HEK293 (cell line): ENCODE measurements at regions not wholly inside any gene's neighbourhood (a gene's known extent, or its start where the extent isn't known, plus 50 kb on each side); places are given as distances from the start of the nearest gene placed in this dataset.

Experiments
- CTCF ChIA-PET: fragments of 350-600 bp; formaldehyde crosslinking; extraction: SDS; loops from one replicate; lab custom pipeline; 2021; ENCODE audit warnings: antibody characterized with exemption; lab: Yijun Ruan, JAX
- POLR2A ChIA-PET: fragments of 300-600 bp; formaldehyde crosslinking; extraction: SDS; loops from one replicate; lab custom pipeline; 2020; ENCODE audit warnings: antibody characterized with exemption, inconsistent platforms; lab: Yijun Ruan, JAX
- H3K27ac ChIP-seq: fragments of 200-500 bp; sonication (Bioruptor generic); 2 replicates; pipeline ENCODE4 v1.5.1; 2014; ENCODE audit warnings: low read depth, low read length, control low read depth, inconsistent platforms; ENCODE audit errors: extremely low read depth
- H3K36me3 ChIP-seq, 2 experiments: fragments of 200-500 bp in 1 of 2; sonication (Bioruptor generic) in 1 of 2; 1 replicate in 1 of 2; 2 replicates in 1 of 2; pipeline ENCODE4 v1.5.1; 2014 to 2017; ENCODE audit warnings: inconsistent platforms in 2 of 2, low read length in 2 of 2; ENCODE audit not compliant: control insufficient read depth in 2 of 2, insufficient read depth in 1 of 2
- H3K4me1 ChIP-seq: fragments of 200-500 bp; sonication (Bioruptor generic); 2 replicates; pipeline ENCODE4 v1.5.1; 2014; ENCODE audit warnings: mild to moderate bottlenecking, low read length, inconsistent platforms; ENCODE audit not compliant: control insufficient read depth, insufficient read depth
- H3K4me3 ChIP-seq: 2 replicates; pipeline ENCODE4 v1.5.1; 2011; ENCODE audit warnings: low read depth, mild to moderate bottlenecking, control low read depth, low read length, moderate library complexity
- H3K9me3 ChIP-seq: fragments of 200-500 bp; sonication (Bioruptor generic); 2 replicates; pipeline ENCODE4 v1.5.1; 2014; ENCODE audit warnings: low read depth, low read length, inconsistent platforms; ENCODE audit not compliant: control insufficient read depth, insufficient read depth
- ATF2 ChIP-seq: fragments of 450-650 bp; formaldehyde crosslinking; IDR thresholded peaks from 2 replicates; pipeline ENCODE4 v1.5.1; 2016; ENCODE audit warnings: missing biosample characterization, missing genetic modification characterization, low read depth
- KLF16 ChIP-seq: fragments of 450-650 bp; formaldehyde crosslinking; IDR thresholded peaks from 2 replicates; pipeline ENCODE4 v1.5.1; 2017; ENCODE audit warnings: missing biosample characterization, missing genetic modification characterization
- PRDM10 ChIP-seq: fragments of 450-650 bp; formaldehyde crosslinking; IDR thresholded peaks from 2 replicates; pipeline ENCODE4 v1.5.1; 2016; ENCODE audit warnings: missing biosample characterization, missing genetic modification characterization
- ZBTB10 ChIP-seq: fragments of 450-650 bp; formaldehyde crosslinking; IDR thresholded peaks from 2 replicates; pipeline ENCODE4 v1.5.1; 2016; ENCODE audit warnings: missing biosample characterization, missing genetic modification characterization
- ZBTB21 ChIP-seq: fragments of 450-650 bp; formaldehyde crosslinking; IDR thresholded peaks from 2 replicates; pipeline ENCODE4 v1.5.1; 2017; ENCODE audit warnings: missing biosample characterization, missing genetic modification characterization
- ZNF133 ChIP-seq: fragments of 450-650 bp; formaldehyde crosslinking; IDR thresholded peaks from 2 replicates; pipeline ENCODE4 v1.5.1; 2016; ENCODE audit warnings: missing biosample characterization, missing genetic modification characterization
- ZNF140 ChIP-seq: fragments of 450-650 bp; formaldehyde crosslinking; IDR thresholded peaks from 2 replicates; pipeline ENCODE4 v1.5.1; 2016; ENCODE audit warnings: missing biosample characterization, missing genetic modification characterization
- ZNF174 ChIP-seq: fragments of 450-650 bp; formaldehyde crosslinking; IDR thresholded peaks from 2 replicates; pipeline ENCODE4 v1.5.0; 2017; ENCODE audit warnings: missing biosample characterization, mild to moderate bottlenecking, missing genetic modification characterization
- ZNF19 ChIP-seq: fragments of 450-650 bp; formaldehyde crosslinking; IDR thresholded peaks from 2 replicates; pipeline ENCODE4; 2016; ENCODE audit warnings: missing biosample characterization, missing genetic modification characterization, low read depth
- ZNF211 ChIP-seq: fragments of 450-650 bp; formaldehyde crosslinking; IDR thresholded peaks from 2 replicates; pipeline ENCODE4 v1.5.1; 2016; ENCODE audit warnings: low read depth, missing biosample characterization, missing genetic modification characterization
- ZNF239 ChIP-seq: fragments of 450-650 bp; formaldehyde crosslinking; IDR thresholded peaks from 2 replicates; pipeline ENCODE4 v1.5.1; 2016; ENCODE audit warnings: missing biosample characterization, missing genetic modification characterization
- ZNF394 ChIP-seq: fragments of 450-650 bp; formaldehyde crosslinking; IDR thresholded peaks from 2 replicates; pipeline ENCODE4 v1.5.1; 2016; ENCODE audit warnings: missing biosample characterization, missing genetic modification characterization, mild to moderate bottlenecking, moderate library complexity, borderline replicate concordance
- ZNF510 ChIP-seq: fragments of 450-650 bp; formaldehyde crosslinking; IDR thresholded peaks from 2 replicates; pipeline ENCODE4 v1.5.1; 2018; ENCODE audit warnings: mild to moderate bottlenecking, missing genetic modification characterization, missing biosample characterization; ENCODE audit not compliant: insufficient replicate concordance
- ZNF514 ChIP-seq: fragments of 450-650 bp; formaldehyde crosslinking; IDR thresholded peaks from 2 replicates; pipeline ENCODE4 v1.5.1; 2016; ENCODE audit warnings: missing biosample characterization, missing genetic modification characterization
- ZNF530 ChIP-seq: fragments of 450-650 bp; formaldehyde crosslinking; IDR thresholded peaks from 2 replicates; pipeline ENCODE4 v1.5.1; 2016; ENCODE audit warnings: low read depth, missing biosample characterization, missing genetic modification characterization
- ZNF610 ChIP-seq: fragments of 450-650 bp; formaldehyde crosslinking; IDR thresholded peaks from 2 replicates; pipeline ENCODE4 v1.5.1; 2016; ENCODE audit warnings: missing biosample characterization, missing genetic modification characterization, borderline replicate concordance
- ZNF624 ChIP-seq: fragments of 450-650 bp; formaldehyde crosslinking; IDR thresholded peaks from 2 replicates; pipeline ENCODE4 v1.5.1; 2017; ENCODE audit warnings: missing biosample characterization, missing genetic modification characterization
- ZNF645 ChIP-seq: fragments of 450-650 bp; formaldehyde crosslinking; IDR thresholded peaks from 2 replicates; pipeline ENCODE4; 2016; ENCODE audit warnings: missing biosample characterization, missing genetic modification characterization
- ZNF654 ChIP-seq: fragments of 450-650 bp; formaldehyde crosslinking; IDR thresholded peaks from 2 replicates; pipeline ENCODE4 v1.5.1; 2016; ENCODE audit warnings: low read depth, missing biosample characterization, missing genetic modification characterization
- ZNF670 ChIP-seq: fragments of 450-650 bp; formaldehyde crosslinking; IDR thresholded peaks from 2 replicates; pipeline ENCODE4 v1.5.1; 2016; ENCODE audit warnings: missing biosample characterization, missing genetic modification characterization, low read depth
- ZNF747 ChIP-seq: fragments of 450-650 bp; formaldehyde crosslinking; IDR thresholded peaks from 2 replicates; pipeline ENCODE4 v1.5.1; 2016; ENCODE audit warnings: missing biosample characterization, missing genetic modification characterization
- ZNF791 ChIP-seq: fragments of 450-650 bp; formaldehyde crosslinking; IDR thresholded peaks from 2 replicates; pipeline ENCODE4 v1.5.1; 2016; ENCODE audit warnings: missing biosample characterization, missing genetic modification characterization
- ZNF792 ChIP-seq: fragments of 450-650 bp; formaldehyde crosslinking; IDR thresholded peaks from 2 replicates; pipeline ENCODE4 v1.5.1; 2016; ENCODE audit warnings: missing biosample characterization, missing genetic modification characterization

GRCh38 chr3:106685745-106686144 is 691.5 kb upstream of the CCDC54 start:
- ChIA-PET POLR2A (no interaction called here), CTCF (no interaction called here)
- no peaks in the 10 kb centered on the region for H3K36me3 ChIP-seq
- TF ChIP-seq ZNF514 (tag by site-specific recombination) = no peak
- no peak for TF ChIP-seq ZNF140
- no peak for TF ChIP-seq ZNF624
- no peak for TF ChIP-seq KLF16
- TF ChIP-seq ZBTB21 (tag by site-specific recombination) = no peak
- TF ChIP-seq ATF2 = no peak
- H3K27ac ChIP-seq = no peak overlapping the region
- H3K4me3 ChIP-seq = no peak overlapping the region
- H3K4me1 ChIP-seq = no peaks in the 10 kb centered on the region
- H3K9me3 ChIP-seq = no peaks in the 10 kb centered on the region

- ChIA-PET CTCF (interaction anchor here (0.6 kb wide), 1 partner anchor 320 kb away, joined by 3 read pairs; no protein-coding TSS in a partner anchor), POLR2A (no interaction called here)
- Histone ChIP-seq H3K9me3 (no peaks in the 10 kb centered on the region), H3K27ac (no peak overlapping the region), H3K4me3 (no peak overlapping the region), H3K4me1 (no peaks in the 10 kb centered on the region), H3K36me3 (no peaks in the 10 kb centered on the region)
- TF ChIP-seq ZNF133 (tag by site-specific recombination) (no peak), ZNF610 (no peak), ZNF530 (tag by site-specific recombination) (no peak), ZNF394 (tag by site-specific recombination) (no peak), ZNF19 (no peak), ZNF211 (tag by site-specific recombination) (no peak), ZNF645 (no peak), ZNF140 (no peak), ZNF747 (no peak), ZNF510 (tag by site-specific recombination) (no peak), PRDM10 (tag by site-specific recombination) (no peak), ZNF791 (tag by site-specific recombination) (no peak), ZNF792 (no peak), ZNF670 (no peak), ZNF654 (no peak), ZNF174 (tag by site-specific recombination) (no peak), ZNF239 (tag by site-specific recombination) (no peak), ZBTB10 (tag by site-specific recombination) (no peak)
Observed at GRCh38 chr3:106687905-106688304, 689.3 kb upstream of the CCDC54 start.
